NT2/D1 (cell line): ENCODE measurements at regions not wholly inside any gene's neighbourhood (a gene's known extent, or its start where the extent isn't known, plus 50 kb on each side); places are given as distances from the start of the nearest gene placed in this dataset.

Experiments used
- DNase-seq: peaks from one replicate; pipeline ENCODE4 v3.0.0-alpha.2; 2011; ENCODE audit warnings: low read depth, low spot score
- H3K27me3 ChIP-seq: 2 replicates; pipeline ENCODE4 v1.6.0; 2011; ENCODE audit warnings: mild to moderate bottlenecking; ENCODE audit not compliant: insufficient read length, insufficient read depth
- H3K36me3 ChIP-seq: 2 replicates; pipeline ENCODE4 v1.6.1; 2011; ENCODE audit warnings: mild to moderate bottlenecking, low read length, mixed read lengths; ENCODE audit not compliant: insufficient read depth, insufficient read length
- H3K4me1 ChIP-seq: 2 replicates; pipeline ENCODE4 v1.5.1; 2011; ENCODE audit not compliant: insufficient read depth, insufficient read length
- H3K4me3 ChIP-seq: 2 replicates; pipeline ENCODE4 v1.5.1; 2011; ENCODE audit warnings: low read depth; ENCODE audit not compliant: insufficient read length
- H3K9ac ChIP-seq: 2 replicates; pipeline ENCODE4 v1.6.0; 2011; ENCODE audit warnings: low read depth; ENCODE audit not compliant: insufficient read length
- H3K9me3 ChIP-seq: 2 replicates; pipeline ENCODE4 v1.5.1; 2011; ENCODE audit warnings: mild to moderate bottlenecking, low read length; ENCODE audit not compliant: insufficient read depth
- SUZ12 ChIP-seq: IDR thresholded peaks from 2 replicates; pipeline ENCODE4 v1.6.1; 2011; ENCODE audit not compliant: insufficient read length, insufficient read depth; ENCODE audit errors: extremely low read depth
- YY1 ChIP-seq: IDR thresholded peaks from 2 replicates; pipeline ENCODE4 v1.6.1; 2011; ENCODE audit not compliant: insufficient read length, insufficient read depth
- ZNF274 ChIP-seq: IDR thresholded peaks from 2 replicates; pipeline ENCODE4 v1.6.1; 2011; ENCODE audit warnings: mild to moderate bottlenecking, low read depth, low read length

GRCh38 chr4:24701683-24702082 is 93.7 kb upstream of the SOD3 start:
- TF ChIP-seq SUZ12 (no peak), YY1 (no peak), ZNF274 (no peak)
- no peak overlapping the region for H3K9ac ChIP-seq
- H3K27me3 ChIP-seq: no peaks in the 10 kb centered on the region
- no peaks in the 10 kb centered on the region for H3K36me3 ChIP-seq
- H3K4me3 ChIP-seq: no peak overlapping the region
- no peaks in the 10 kb centered on the region for H3K4me1 ChIP-seq
- DNase-seq: no peak
- no peaks in the 10 kb centered on the region for H3K9me3 ChIP-seq

- 0 out of 2 replicates have a peak, but pooled peaks cover 2% of the 10 kb centered on the region for H3K9me3 ChIP-seq
- H3K4me1 ChIP-seq: no peaks in the 10 kb centered on the region
- TF ChIP-seq YY1: no peak
- no peak for TF ChIP-seq SUZ12
- no peak for TF ChIP-seq ZNF274
- no peaks in the 10 kb centered on the region for H3K27me3 ChIP-seq
- H3K9ac ChIP-seq: no peak overlapping the region
- no peak for DNase-seq
- no peak overlapping the region for H3K4me3 ChIP-seq
- H3K36me3 ChIP-seq: no peaks in the 10 kb centered on the region
Measured at GRCh38 chr4:24702281-24702680, 93.1 kb upstream of the SOD3 start.

- H3K9me3 ChIP-seq: 0 out of 2 replicates have a peak, but pooled peaks cover 6% of the 10 kb centered on the region
- H3K9ac ChIP-seq: no peak overlapping the region
- H3K4me3 ChIP-seq: no peak overlapping the region
- no peak for TF ChIP-seq ZNF274
- TF ChIP-seq YY1: no peak
- no peak for TF ChIP-seq SUZ12
- no peaks in the 10 kb centered on the region for H3K4me1 ChIP-seq
- DNase-seq: no peak
- no peaks in the 10 kb centered on the region for H3K27me3 ChIP-seq
- H3K36me3 ChIP-seq: no peaks in the 10 kb centered on the region
Measured at GRCh38 chr4:24703298-24703697, 92.1 kb upstream of the SOD3 start.

- TF ChIP-seq YY1 (no peak), ZNF274 (no peak), SUZ12 (no peak)
- Histone ChIP-seq H3K4me1 (no peaks in the 10 kb centered on the region), H3K9me3 (0 out of 2 replicates have a peak, but pooled peaks cover 6% of the 10 kb centered on the region), H3K36me3 (no peaks in the 10 kb centered on the region), H3K4me3 (no peak overlapping the region), H3K27me3 (no peaks in the 10 kb centered on the region), H3K9ac (no peak overlapping the region)
- no peak for DNase-seq
Measured at GRCh38 chr4:24704149-24704548, 91.2 kb upstream of the SOD3 start.

GRCh38 chr4:24705016-24705753 is 90.2 kb upstream of the SOD3 start:
- TF ChIP-seq ZNF274 (no peak), SUZ12 (no peak), YY1 (no peak)
- Histone ChIP-seq H3K9me3 (peaks cover 7% of the 10 kb centered on the region; the same call in 1 of the 2 replicates), H3K9ac (no peak overlapping the region), H3K4me1 (no peaks in the 10 kb centered on the region), H3K4me3 (no peak overlapping the region), H3K36me3 (no peaks in the 10 kb centered on the region), H3K27me3 (no peaks in the 10 kb centered on the region)
- DNase-seq: no peak

GRCh38 chr4:24713604-24714003 is 81.8 kb upstream of the SOD3 start:
- no peaks in the 10 kb centered on the region for H3K36me3 ChIP-seq
- no peak overlapping the region for H3K4me3 ChIP-seq
- H3K9ac ChIP-seq: no peak overlapping the region
- no peak for DNase-seq
- H3K4me1 ChIP-seq: no peaks in the 10 kb centered on the region
- no peaks in the 10 kb centered on the region for H3K27me3 ChIP-seq
- TF ChIP-seq ZNF274: no peak
- no peak for TF ChIP-seq SUZ12
- no peak for TF ChIP-seq YY1
- peaks cover 16% of the 10 kb centered on the region; the same call in 1 of the 2 replicates for H3K9me3 ChIP-seq

GRCh38 chr4:24719615-24720014 is 75.8 kb upstream of the SOD3 start:
- Histone ChIP-seq H3K27me3 (no peaks in the 10 kb centered on the region), H3K9ac (no peak overlapping the region)

More at GRCh38 chr4:24719615-24720014, 75.8 kb upstream of the SOD3 start:
- Histone ChIP-seq H3K4me3 (no peak overlapping the region), H3K36me3 (no peaks in the 10 kb centered on the region), H3K9me3 (peaks cover 11% of the 10 kb centered on the region; the same call in 1 of the 2 replicates), H3K4me1 (peaks cover 4% of the 10 kb centered on the region)
- no peak for DNase-seq
- TF ChIP-seq SUZ12 (no peak), ZNF274 (no peak), YY1 (no peak)
